NCI-H2107 treated with DMSO at 0.1 percent for 48 hours (cell line): ENCODE measurements at regions not wholly inside any gene's neighbourhood (a gene's known extent, or its start where the extent isn't known, plus 50 kb on each side); places are given as distances from the start of the nearest gene placed in this dataset.

Experiments used
- DNase-seq: peaks from one replicate; lab custom pipeline; 2025; ENCODE audit not compliant: unreplicated experiment; lab: John Stamatoyannopoulos, UW

- DNase-seq = no peak
These were observed 52.5 kb upstream of the TTC29 start for GRCh38 chr4:146998157-146998556.

GRCh38 chr4:147003956-147004809 lies 58.5 kb upstream of the TTC29 start:
- DNase-seq = no peak

GRCh38 chr4:147006229-147006628 lies 60.6 kb upstream of the TTC29 start:
- no peak for DNase-seq

GRCh38 chr4:147009875-147010274 lies 64.2 kb upstream of the TTC29 start:
- DNase-seq = no peak

- DNase-seq = no peak
These were observed 65.7 kb upstream of the TTC29 start for GRCh38 chr4:147011411-147011810.

GRCh38 chr4:147012059-147012707 lies 66.5 kb upstream of the TTC29 start:
- DNase-seq = no peak

- no peak for DNase-seq
These were observed 69.3 kb upstream of the TTC29 start for GRCh38 chr4:147014946-147015345.

- no peak for DNase-seq
These were observed 69.8 kb upstream of the TTC29 start for GRCh38 chr4:147015491-147015890.

- no peak for DNase-seq
These were observed 71.4 kb upstream of the TTC29 start for GRCh38 chr4:147017081-147017480.

GRCh38 chr4:147019091-147019490 lies 73.4 kb upstream of the TTC29 start:
- no peak for DNase-seq

- no peak for DNase-seq
These were observed 74.8 kb upstream of the TTC29 start for GRCh38 chr4:147020456-147020855.

- DNase-seq = no peak
These were observed 79.4 kb upstream of the TTC29 start for GRCh38 chr4:147025042-147025441.

- no peak for DNase-seq
These were observed 83.6 kb upstream of the TTC29 start for GRCh38 chr4:147029296-147029695.

- no peak for DNase-seq
These were observed 88.7 kb upstream of the TTC29 start for GRCh38 chr4:147034372-147034771.

GRCh38 chr4:147037069-147037468 lies 91.4 kb upstream of the TTC29 start:
- no peak for DNase-seq

GRCh38 chr4:147039976-147040575 lies 94.4 kb upstream of the TTC29 start:
- no peak for DNase-seq

GRCh38 chr4:147040874-147041273 lies 95.2 kb upstream of the TTC29 start:
- no peak for DNase-seq

GRCh38 chr4:147041376-147041775 lies 95.7 kb upstream of the TTC29 start:
- DNase-seq = no peak

- no peak for DNase-seq
These were observed 96.4 kb upstream of the TTC29 start for GRCh38 chr4:147042046-147042445.

GRCh38 chr4:147044241-147044640 lies 98.6 kb upstream of the TTC29 start:
- DNase-seq = no peak

- no peak for DNase-seq
These were observed 104.3 kb upstream of the TTC29 start for GRCh38 chr4:147049946-147050345.

GRCh38 chr4:147050356-147050765 lies 104.7 kb upstream of the TTC29 start:
- no peak for DNase-seq
